Left hindlimb (tissue), 1 donor: ENCODE measurements at regions not wholly inside any gene's neighbourhood (a gene's known extent, or its start where the extent isn't known, plus 50 kb on each side); places are given as distances from the start of the nearest gene placed in this dataset.

Source experiments
- DNase-seq: peaks from one replicate; pipeline ENCODE4 v3.0.0-alpha.2; 2018

DNA sequence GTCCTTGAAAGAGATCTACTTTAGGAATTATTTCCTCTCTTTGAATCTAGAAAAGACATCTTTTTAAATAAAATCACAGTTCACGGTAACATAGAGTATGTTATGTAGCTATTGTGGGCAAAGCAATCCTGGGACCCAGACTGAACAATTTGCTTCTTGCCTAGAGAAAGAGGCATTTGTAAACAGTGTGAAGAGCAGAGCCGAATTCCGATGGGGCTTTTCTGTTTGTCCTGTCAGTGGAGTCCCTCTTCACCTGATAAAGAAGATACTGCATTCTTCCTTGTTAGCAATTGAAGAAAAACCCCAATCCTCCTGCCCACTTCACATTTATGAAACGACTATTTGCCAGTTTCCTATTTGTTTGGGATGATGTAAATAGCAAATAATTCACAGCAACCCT is 462.9 kb downstream of the WDR72 start:
- DNase-seq: no peak

DNA sequence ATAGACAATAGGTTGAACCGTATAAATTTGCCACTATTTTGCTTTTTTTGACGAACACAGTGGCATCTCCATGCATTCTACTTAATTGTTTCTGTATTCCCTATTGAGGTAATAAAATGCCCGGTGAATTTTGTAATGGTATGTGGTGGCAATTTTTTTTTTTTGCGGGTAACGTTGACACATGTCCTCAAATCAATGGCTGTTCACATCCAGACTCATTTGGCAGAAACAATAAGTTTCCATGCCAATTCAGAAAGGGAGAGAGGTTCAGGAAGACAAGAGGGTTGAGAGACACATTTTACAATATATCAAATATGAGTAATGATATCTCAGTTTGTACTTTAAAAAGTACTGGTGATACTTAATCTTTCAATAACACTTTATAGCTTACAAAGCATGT is 463.9 kb downstream of the WDR72 start:
- no peak for DNase-seq

DNA sequence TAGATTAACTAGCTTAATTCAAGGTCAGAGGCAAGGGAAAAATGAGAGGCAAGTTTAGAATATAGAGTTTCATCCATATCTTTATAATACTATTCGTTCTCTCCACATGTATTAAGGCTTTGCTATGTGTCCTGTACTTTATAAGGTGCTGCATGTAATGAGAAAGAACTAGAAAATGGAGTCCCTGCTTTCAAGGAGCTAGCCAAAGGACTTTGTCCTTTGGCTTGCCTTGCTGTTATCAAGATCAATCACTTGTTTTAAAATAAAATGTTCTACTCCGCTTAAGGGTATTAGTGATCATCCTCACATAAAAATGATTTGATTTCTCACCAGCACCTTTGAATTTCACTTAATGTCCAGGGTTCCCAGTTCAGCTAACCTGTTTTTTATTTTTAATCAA is 470.9 kb downstream of the WDR72 start:
- DNase-seq: no peak

DNA sequence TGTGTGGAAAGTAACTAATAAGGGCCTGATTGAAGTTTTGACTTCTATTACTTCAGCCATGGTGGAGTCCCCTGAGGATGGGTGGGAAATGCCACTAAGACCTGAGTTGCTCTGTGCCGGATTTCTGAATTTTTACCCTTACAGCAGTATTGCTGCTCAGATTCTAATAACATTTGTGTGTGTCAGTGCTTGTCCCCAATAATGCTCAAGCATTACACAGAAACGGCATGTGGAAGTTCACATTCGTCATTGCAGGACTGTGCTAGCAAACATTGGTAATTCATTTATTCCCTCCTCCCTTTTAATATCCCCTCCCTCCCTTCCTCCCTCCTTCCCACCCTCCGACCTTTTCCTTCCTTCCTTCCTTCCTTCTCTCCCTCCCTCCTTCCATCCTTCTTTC is 484.5 kb upstream of the ONECUT1 start:
- no peak for DNase-seq

DNA sequence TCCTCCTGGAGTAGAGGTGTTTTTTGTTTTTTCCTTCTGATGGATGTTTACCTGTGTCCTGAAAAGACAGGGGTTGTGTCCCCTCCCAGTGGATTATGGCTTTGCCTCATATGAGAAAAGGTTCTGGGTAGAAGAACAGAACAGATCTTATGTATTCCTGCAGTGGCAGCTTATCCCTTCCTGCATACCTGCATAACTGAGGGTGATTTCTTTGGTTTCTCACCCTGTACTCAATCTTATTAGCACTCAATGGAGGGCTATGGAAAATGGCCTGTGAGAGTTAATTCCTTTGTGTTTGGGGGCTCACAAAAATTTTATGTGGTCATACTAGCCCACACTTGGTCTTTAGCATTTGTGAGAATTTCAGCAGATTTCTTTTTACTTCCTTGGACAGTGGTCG is 482.0 kb upstream of the ONECUT1 start:
- DNase-seq: no peak

DNA sequence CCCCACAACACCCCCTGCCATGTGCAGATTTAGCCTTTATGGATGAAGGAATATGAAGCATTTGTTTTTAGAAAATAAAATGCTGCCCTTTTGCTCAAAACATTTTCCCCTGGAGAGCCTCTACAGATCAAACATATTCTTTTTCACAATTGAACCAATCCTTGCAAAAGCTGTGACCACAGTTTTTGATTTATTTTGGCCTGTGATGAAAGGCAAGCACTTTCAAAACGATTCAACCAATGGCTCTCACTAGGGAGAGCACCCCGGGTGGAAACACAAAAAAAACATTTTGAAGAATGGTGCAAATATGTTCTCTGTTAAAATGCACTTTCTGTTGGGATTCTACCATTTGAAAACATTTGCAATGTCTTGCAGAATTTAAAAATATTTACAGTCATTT is 476.0 kb upstream of the ONECUT1 start:
- no peak for DNase-seq

DNA sequence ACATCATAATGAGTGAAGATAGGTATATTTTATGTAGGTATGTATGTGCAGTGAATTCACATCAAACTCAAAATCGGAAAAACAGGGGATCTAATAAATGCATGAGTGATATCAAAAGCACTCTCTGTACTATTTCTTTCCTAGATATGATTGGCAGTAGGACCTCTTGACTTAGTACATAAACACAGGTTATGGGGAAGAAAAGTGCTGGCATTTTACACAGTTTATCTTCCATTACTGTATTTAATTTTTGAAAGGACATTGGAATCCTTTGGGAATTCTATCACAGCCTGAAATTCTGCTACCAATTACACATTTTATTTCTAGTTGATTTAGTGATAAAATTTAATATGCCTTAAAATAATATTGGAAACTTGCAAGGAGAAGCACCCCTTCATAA is 470.5 kb upstream of the ONECUT1 start:
- DNase-seq: no peak

DNA sequence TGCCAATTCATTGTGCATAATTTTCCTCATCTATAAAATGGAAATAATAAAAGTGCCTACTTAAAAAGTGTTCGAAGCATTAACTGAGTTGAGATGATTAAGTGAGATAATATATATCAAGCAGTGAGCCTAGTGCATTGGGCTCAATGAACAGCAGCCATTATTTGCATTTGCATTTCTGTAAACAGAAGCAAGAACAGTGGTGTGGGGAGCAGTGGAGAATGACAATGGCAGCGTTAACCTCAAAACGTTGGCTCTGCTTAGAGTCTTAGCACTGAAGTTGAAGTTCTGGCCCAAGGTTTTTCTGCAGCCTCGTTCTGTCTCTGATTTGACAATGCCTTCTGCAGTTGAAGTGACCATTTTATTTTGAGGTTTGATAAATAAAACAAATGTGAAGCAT is 466.3 kb upstream of the ONECUT1 start:
- DNase-seq: no peak

DNA sequence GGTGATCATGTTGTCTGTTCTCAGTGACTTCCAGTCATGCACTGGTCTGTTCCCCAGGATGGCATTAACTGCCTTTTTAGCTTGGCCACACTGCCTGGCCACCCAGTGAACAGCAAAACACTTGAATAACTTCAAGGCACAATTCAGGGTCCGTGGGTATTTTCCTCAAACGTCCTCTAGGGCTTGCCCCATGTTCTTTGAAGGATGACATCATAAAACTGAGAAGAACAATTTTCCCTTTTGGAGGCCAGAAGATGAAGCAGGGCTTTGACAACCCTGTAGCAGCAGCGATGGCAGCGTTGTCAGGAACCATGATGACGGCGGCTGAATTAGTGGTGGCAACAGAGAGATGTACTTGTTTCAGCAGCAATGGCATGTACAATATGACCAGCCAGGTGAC is 465.9 kb upstream of the ONECUT1 start:
- DNase-seq: no peak

DNA sequence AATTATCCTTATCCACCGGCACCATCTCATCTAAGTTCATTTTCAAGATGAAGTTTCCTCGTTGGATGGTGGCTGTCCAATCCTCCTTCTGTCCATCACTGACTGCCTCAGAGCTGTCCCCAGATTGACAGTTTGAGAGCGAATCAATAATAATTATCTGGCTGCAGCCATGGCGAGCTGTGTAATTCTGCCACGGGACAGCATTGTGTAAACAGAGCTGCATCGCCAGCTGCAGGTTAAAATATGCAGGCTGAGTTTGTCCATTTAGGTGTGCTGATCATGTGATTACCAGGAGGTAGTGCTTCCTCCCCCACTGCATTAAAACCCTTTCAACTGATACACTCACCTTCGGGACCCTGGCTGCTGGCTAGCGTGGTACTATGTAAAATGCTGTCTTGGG is 461.9 kb upstream of the ONECUT1 start:
- DNase-seq: no peak

DNA sequence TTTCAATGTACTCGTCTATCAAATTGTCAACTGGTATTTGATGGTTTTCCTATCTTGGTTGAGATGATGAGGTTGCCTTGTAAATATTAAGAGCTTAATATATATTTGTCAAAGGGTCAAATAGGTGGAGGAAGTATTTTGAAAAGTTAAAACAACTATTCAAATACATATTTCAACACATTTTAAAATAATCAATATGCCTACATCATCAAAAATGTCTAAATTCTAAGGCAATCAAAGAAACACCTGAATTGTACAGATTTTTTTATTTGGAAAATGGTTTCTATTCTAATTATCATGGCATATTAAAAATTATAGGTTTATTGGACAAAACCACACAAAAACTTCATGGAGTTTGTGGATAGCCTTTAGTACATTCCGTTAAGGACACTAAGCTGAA is 461.4 kb upstream of the ONECUT1 start:
- no peak for DNase-seq

DNA sequence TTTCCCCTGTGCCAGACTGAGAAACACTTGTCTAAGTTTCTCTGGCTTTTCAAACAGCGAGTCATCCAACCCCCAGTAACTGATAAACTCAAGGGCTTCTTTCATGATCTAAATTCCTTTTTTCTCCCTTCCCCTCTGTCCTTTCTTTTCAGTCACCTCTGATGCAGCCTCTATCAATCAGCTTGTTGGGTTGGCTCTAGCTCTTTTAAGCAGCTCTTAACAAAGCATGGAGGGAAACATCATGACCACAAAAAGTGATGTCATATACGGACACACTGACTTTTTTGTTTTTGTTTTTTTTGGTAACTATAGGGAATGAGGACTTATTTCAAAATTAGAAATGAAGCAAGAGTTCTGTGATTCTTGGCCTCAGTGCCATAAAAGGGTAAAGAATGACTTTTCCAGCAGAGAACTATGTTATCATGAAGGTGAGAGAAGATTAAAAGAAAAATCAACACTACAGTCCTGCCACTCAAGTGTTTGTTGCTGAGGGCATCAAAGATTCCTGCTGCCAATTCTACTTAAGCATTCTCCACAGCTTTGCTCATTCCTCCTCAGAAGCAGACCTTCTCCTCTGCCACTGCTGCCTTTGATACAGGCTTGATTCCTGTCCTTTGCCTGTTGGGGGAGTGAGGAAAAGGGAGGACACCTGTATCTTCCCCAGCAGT is 457.0 kb upstream of the ONECUT1 start:
- DNase-seq: no peak

DNA sequence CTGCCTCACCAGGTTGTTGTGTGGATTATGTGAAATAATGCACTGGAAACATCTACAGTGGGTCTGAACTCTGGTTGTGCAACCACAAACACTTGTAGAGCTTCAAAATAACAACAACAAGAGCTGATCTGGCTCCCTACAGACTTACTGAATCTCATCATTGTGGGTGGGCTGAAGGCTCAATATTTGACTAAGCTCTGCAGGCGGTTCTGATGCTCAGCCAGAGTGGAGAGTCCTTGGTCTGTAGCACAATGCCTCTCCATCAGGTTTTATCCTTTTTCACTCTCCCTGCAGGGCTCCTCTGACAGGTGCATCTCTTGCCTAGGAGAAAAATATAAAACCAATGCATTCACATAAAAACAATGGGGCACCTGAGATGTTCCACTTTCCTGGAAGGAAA is 456.3 kb upstream of the ONECUT1 start:
- DNase-seq: no peak

DNA sequence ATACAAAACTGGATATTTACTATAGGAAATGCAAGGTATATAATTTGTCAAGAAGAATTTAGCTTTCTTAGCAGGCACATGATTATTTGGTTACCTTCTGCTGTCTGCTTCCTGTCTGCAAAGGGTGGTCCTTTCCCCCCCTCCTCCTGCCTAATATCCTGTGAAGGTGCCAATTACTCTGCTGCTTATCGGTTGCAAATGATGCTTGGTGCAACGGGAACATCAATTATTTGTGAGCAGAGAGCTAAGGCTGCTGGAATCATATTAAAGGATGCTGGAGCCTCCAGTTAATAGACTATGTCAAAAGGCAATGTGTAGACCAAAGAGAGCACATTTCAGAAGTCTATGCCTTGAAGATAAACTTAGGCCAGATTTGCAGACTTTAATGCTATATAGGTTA is 443.7 kb upstream of the ONECUT1 start:
- DNase-seq: no peak

DNA sequence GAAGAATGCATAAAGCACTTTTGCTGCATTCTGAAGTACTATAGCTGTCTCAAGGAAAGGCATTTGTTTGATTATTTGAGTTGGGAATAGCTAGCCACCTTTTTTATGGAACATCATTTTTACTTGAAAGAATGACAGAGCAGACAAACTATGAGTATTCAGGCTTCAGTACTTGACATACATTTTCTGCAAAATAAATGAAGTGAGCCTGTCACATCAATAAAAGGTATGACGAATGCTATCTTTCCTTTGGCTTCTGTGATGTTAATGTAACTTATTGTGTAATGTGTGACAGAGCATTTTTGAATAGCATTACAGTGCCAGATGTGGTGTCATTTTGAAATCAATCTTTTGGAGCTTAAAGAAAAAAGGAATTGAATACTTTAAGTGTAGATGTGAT is 440.3 kb upstream of the ONECUT1 start:
- DNase-seq: no peak

DNA sequence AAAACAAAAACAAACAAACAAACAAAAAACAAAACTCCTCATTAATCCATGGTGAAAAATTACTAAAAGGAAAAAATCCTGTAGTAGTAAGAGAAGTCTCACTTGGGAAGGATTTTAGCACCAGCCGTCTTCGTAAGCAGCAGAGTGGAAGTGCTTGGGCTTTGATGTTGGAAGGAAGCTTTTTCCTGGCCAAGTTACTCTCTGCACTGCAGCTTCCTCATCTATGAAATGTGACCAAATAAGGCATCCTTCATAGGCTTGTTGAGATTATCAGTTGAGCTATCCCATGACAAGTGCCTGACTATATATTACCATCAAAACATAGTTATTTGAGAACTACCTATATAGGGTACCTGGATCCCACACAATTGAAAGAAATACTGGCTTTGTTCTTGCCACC is 436.4 kb upstream of the ONECUT1 start:
- no peak for DNase-seq

DNA sequence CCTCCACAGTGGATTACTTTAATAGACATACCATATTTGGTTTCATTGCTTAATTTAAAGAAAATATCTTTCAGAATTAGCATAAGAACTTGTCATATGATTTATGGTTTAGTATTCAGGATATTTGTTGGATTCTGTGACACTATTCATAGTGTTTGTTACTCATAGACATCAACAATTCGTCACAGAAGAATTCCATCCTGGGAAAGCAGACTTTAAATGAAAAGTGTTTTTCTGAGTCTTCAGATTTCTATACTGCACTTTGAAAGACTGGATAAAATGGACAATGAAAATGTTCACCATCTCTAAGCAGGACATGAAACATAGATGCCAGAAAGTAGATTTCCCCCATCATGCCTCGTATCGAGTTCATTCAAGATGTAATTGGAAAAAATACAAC is 435.6 kb upstream of the ONECUT1 start:
- no peak for DNase-seq

DNA sequence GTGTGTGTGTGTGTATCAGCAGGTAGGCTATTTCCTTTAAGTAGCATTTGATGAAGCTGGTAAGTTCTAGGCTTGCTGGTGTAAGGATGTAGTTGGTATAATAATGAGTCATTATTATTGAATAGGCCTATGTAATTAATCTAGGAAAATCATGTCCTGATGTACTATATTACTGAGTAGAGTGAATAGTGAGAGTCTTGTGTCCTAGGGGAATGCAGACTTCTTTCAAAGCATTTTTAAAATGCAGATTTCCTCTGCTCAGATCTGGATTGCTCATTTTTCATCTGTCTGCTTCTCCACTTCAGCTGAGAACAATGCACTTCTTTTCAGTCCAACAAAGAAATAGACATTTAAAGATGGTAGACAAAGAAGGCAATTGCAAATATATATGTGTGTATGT is 434.2 kb upstream of the ONECUT1 start:
- no peak for DNase-seq

DNA sequence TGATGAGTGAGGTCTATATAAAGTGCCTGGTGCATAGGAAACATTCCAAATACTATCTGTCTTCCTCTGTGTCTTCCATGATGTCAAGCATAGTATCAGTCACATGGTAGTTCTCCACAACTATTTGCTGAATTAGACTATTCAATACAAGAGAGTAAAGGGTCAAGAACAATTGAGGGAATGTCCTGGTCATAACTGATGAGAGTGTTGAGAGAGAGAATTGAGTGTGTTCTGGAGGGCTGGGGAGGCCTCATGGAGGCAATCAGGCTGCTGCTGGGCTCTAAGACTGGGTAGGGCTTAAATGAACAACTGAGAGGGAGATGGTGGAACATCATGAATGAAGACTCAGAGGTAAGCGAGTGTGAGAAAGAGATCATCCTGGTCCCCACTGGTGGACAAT is 433.7 kb upstream of the ONECUT1 start:
- DNase-seq: no peak

DNA sequence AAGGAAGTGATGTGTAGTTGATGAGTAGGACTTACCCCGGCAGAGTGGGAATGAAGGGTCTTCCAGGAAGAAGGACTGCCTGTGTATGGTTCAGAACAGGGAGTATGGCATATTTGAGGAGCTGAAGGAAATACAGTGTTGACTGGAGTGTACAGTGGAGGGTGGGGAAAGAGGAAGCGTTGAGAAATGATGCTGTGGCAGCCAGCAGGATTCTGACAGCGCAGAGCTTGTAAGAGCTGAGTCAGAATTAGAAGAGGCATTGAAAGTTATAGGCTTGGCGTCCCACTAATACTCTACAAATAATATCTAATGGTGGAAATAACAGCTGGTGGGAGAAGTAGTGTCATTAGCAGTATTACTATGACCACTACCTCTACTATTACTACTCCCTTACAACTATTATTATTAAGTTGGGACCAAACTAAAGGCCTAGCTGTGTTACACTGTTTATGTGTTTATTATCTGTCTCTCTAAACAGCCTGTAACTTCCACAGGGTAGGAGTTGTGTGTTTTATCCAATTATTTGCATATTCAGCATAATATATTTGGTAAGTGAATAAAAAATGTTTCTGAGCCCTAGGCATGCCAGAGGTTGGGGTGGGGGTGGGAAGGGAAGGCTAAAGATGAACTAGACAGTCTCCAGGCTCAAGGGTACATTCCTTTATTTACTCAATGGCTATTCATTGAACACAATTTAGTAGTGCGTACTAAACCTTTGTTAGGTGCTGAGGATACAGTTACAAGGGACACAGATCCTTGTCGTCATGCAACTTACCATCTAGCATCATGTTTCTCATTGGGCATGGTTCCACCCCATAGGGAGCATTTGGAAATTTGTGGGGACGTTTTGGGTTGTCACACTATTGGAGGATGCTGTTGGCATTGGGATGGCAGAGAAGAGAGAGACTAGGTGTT is 428.8 kb upstream of the ONECUT1 start:
- no peak for DNase-seq

DNA sequence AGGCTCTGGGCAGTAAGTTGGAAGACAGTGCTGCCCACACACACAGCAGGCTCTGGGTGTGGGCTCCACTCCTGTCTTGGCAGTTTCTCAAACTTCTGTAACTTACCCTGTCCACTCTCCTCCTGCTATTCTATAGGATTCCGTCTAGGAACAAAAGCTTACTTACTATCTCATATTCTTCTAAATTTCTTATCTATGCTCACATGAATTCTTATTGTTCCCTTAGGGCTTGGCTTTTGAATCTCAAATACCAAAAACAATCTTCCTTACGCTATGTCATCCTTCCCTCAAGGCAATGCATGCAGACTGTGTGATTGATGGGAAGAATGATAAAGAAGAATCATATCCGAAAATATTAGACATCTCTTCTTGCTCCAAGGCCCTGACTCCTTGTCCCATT is 425.9 kb upstream of the ONECUT1 start:
- no peak for DNase-seq

DNA sequence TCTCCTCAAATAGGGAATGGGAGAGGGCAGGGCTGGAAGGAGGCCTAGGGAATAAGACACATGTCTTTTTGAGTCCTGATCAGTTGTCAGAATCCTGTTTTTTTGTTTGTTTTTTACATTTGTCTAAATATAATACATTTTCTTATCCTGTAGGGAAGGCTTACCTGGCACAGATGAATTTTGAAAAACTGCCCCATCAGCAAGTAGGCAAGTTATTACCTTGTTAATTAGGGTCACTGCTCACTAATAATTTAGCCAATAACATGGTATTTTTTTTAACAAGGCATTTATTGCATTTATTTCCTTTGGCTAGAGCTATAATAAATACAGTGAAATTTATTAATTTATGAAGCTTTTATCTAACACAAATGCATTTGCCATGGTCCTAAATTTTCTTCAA is 423.2 kb upstream of the ONECUT1 start:
- DNase-seq: no peak

DNA sequence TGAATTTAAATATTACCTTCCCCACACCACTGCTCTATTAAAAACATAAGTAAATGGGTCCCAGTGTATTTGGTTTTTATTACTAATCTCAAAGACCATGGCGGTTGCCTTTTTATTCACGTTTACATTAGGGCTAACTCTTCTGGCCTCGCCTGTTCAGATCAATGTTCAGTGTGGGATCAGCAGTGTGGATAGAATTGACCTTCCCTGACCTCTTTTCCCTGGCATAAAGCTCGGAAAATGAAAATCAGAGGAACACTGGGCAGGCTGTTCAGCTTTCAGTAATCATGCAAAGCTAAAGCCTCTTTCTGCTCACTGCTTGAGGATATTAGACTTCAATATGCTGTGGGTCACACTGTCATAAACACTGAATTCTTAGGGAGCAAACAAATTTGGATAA is 422.6 kb upstream of the ONECUT1 start:
- DNase-seq: no peak

DNA sequence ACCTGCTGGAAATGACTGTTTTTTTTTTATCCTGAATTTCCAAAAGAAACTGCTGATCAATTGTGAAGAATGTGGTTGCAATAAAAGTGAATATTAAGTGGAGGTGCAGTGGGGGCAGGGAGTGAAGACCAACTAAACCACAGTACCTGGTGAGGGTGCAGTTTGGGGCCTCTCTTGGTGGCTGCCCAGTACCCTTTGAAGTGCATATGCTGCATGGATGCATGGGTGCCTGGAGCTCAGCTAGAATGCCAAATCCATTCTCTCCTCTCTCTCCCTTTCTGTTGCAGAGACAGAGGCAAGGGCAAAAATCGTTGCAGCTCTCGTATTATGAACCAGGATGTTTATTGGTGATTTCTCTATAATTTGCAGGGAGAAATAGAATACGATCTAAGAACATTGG is 420.5 kb upstream of the ONECUT1 start:
- no peak for DNase-seq
